SW480 (cell line): ENCODE measurements at regions not wholly inside any gene's neighbourhood (a gene's known extent, or its start where the extent isn't known, plus 50 kb on each side); places are given as distances from the start of the nearest gene placed in this dataset.

Experiments used
- DNase-seq: peaks from one replicate; pipeline ENCODE4 v3.0.0-alpha.2; 2016; ENCODE audit warnings: low spot score

DNA sequence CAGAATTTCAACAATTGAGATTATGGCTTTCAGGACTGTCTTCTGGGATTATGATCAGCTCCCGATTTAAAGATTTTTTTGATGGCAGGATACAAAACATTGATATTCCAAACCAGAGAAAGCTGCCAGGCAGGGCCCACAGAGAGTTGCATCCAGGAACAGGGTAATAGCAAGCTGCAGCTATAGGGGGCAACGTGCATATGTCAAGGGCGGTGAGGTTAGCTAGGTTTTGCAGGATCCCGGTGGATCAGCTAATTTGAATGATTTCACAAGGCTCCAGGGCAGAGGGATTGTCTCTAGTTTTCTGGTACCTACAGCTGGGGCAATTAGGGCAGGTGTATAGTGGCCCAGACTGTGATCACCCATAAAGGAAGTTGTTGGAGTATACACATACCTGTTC, 339.4 kb downstream of the CHSY3 start:
- no peak for DNase-seq

DNA sequence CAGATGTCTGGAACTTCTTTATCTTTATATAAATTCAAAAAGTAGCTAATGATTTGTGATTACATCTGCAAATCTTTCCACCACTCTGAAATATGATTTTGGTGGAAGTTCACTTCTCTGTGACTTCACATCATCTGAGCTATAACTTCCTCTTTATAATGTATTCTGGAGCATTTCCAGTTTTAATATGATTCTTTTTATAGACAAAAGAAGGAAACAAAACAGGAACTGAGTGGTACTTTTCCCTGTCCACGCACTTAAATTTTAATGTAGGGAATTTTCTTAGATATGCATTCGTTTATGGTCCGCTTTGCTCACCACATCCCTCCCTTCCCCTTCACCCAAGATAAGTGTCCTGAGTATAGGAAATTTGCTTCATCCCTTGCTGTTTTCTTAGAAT, 333.5 kb downstream of the CHSY3 start:
- no peak for DNase-seq
